Spleen (tissue), 7 donors: ENCODE measurements at regions not wholly inside any gene's neighbourhood (a gene's known extent, or its start where the extent isn't known, plus 50 kb on each side); places are given as distances from the start of the nearest gene placed in this dataset.

Experiments
- POLR2A ChIP-seq, 3 donors: fragments of 450-650 bp; IDR thresholded peaks; one replicate each; pipeline ENCODE4 v1.5.1; 2017; ENCODE audit warnings: antibody characterized with exemption in 3 of 3, mild to moderate bottlenecking in 1 of 3
- POLR2AphosphoS5 ChIP-seq, 3 donors: sonication (generic); formaldehyde crosslinking; IDR thresholded peaks; one replicate each; pipeline ENCODE4 v1.5.1; 2017; ENCODE audit warnings: antibody characterized with exemption in 3 of 3
- TF ChIP-seq, protein P1 (sequence below), 11 experiments: fragments of 200-600 bp in 7 of 11; fragments of 450-650 bp in 4 of 11; sonication (generic) in 4 of 11; IDR thresholded peaks in 8 of 11; conservative IDR thresholded peaks in 3 of 11; 1 replicate in 7 of 11; 2 replicates in 4 of 11; pipeline versions ENCODE4 v1.4.0 to v1.8.0; 2016 to 2021; ENCODE audit warnings: antibody characterized with exemption in 11 of 11, inconsistent platforms in 4 of 11, mild to moderate bottlenecking in 1 of 11
- donor health status: DM: no; HTN: no; CAD: no; lungs with moderate emphysema.
- donor health status: DM: no; HTN: no; CAD: no.
- donor health status: DM: no; HTN: no; CAD: no.

DNA sequence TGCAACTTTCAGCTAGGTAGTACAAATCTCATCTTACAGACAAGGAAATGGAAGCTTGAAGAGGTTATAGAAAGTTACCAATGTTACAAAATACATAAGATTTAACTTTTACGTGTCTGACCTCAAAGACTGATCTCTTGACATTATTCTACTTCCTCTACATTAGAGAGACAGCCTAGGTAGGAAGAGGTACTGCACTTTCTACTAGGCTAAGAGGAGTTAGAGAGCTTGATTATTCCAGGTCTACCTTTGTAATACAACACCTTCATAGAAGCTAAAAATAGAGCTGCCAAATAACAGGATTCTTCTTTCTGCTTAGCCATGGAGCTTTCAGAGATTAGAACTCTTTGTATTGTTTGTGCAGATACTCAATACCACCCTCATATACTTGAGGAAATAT lies 147.6 kb upstream of the NPY2R start:
- TF ChIP-seq, protein P1, sequence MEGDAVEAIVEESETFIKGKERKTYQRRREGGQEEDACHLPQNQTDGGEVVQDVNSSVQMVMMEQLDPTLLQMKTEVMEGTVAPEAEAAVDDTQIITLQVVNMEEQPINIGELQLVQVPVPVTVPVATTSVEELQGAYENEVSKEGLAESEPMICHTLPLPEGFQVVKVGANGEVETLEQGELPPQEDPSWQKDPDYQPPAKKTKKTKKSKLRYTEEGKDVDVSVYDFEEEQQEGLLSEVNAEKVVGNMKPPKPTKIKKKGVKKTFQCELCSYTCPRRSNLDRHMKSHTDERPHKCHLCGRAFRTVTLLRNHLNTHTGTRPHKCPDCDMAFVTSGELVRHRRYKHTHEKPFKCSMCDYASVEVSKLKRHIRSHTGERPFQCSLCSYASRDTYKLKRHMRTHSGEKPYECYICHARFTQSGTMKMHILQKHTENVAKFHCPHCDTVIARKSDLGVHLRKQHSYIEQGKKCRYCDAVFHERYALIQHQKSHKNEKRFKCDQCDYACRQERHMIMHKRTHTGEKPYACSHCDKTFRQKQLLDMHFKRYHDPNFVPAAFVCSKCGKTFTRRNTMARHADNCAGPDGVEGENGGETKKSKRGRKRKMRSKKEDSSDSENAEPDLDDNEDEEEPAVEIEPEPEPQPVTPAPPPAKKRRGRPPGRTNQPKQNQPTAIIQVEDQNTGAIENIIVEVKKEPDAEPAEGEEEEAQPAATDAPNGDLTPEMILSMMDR (IDR thresholded peaks at IDR 0.05 in 8 of 11, conservative IDR thresholded peaks at IDR 0.05 in 3 of 11), result no peak
- TF ChIP-seq POLR2A (IDR thresholded peaks at IDR 0.05), result no peak
- no peak for TF ChIP-seq POLR2AphosphoS5 (IDR thresholded peaks at IDR 0.05)
